HepG2 (cell line): ENCODE measurements at regions not wholly inside any gene's neighbourhood (a gene's known extent, or its start where the extent isn't known, plus 50 kb on each side); places are given as distances from the start of the nearest gene placed in this dataset.

ENCODE experiments used
- ATAC-seq: fragments of 200-7000 bp; cut with Tn5 transposase; 3 replicates; pipeline ENCODE4 v1.9.1; 2020; ENCODE audit warnings: mild to moderate bottlenecking, moderate library complexity
- BruUV-seq: library from RNA; stranded (reverse); fragments of 400-500 nt; replicated peaks from 2 replicates; lab custom pipeline; 2021; lab: Mats Ljungman, UMichigan
- CTCF ChIA-PET: fragments of 300-600 bp; formaldehyde crosslinking; extraction: SDS; loops from one replicate; lab custom pipeline; 2021; ENCODE audit warnings: low total read pairs, inconsistent platforms, low intra/inter-chr PET ratio; lab: Yijun Ruan, JAX
- POLR2A ChIA-PET: fragments of 350-600 bp; sonication (Branson Sonifier 250); formaldehyde crosslinking; loops from one replicate; lab custom pipeline; 2020; ENCODE audit warnings: antibody characterized with exemption, inconsistent platforms; lab: Yijun Ruan, JAX
- DNase-seq: peaks from one replicate; pipeline ENCODE4 v3.0.0-alpha.2; 2015; ENCODE audit warnings: low spot score
- FAIRE-seq: peaks from 3 replicates; lab custom pipeline; 2011; peaks lifted over from hg19 to GRCh38; lab: Jason Lieb, UNC
- H2AFZ ChIP-seq: one replicate; pipeline ENCODE4 v1.6.1; 2011; ENCODE audit warnings: low read length, inconsistent platforms
- H3K27ac ChIP-seq: fragments of 300-600 bp; 3 replicates; pipeline ENCODE4 v1.8.0; 2011; ENCODE audit warnings: mixed run types, mild to moderate bottlenecking, mixed read lengths, low read length, inconsistent platforms; ENCODE audit not compliant: insufficient read depth; ENCODE audit errors: extremely low read length
- H3K27me3 ChIP-seq, 2 experiments: fragments of 200-600 bp in 1 of 2; 2 replicates in 1 of 2; 3 replicates in 1 of 2; pipeline versions ENCODE4 v1.6.0 to v1.8.0; 2011; ENCODE audit warnings: low read length in 2 of 2, mild to moderate bottlenecking in 2 of 2, moderate library complexity in 2 of 2, inconsistent platforms in 1 of 2; ENCODE audit not compliant: insufficient read depth in 2 of 2, control insufficient read depth in 1 of 2
- H3K36me3 ChIP-seq, 2 experiments: fragments of 200-600 bp in 1 of 2; replicated peaks in 1 of 2; 2 replicates in 1 of 2; 3 replicates in 1 of 2; pipeline versions ENCODE4 v1.5.1 to v1.8.0; 2011; ENCODE audit warnings: low read length in 2 of 2, inconsistent platforms in 1 of 2; ENCODE audit not compliant: insufficient read depth in 2 of 2, control insufficient read depth in 1 of 2
- H3K4me1 ChIP-seq: 2 replicates; pipeline ENCODE4 v1.5.1; 2012; ENCODE audit warnings: low read length, inconsistent platforms; ENCODE audit not compliant: insufficient read depth
- H3K4me2 ChIP-seq: 2 replicates; pipeline ENCODE4 v1.6.0; 2011; ENCODE audit warnings: low read depth, low read length, inconsistent platforms
- H3K4me3 ChIP-seq, 3 experiments: fragments of 200-600 bp in 1 of 3; sonication (generic), shearing (Covaris generic) in 1 of 3; replicated peaks in 1 of 3; 2 replicates each; pipeline ENCODE4 v1.5.1; 2011 to 2016; ENCODE audit warnings: low read length in 3 of 3, inconsistent platforms in 2 of 3, low read depth in 2 of 3, mild to moderate bottlenecking in 2 of 3, control low read depth in 1 of 3, mixed read lengths in 1 of 3; ENCODE audit not compliant: insufficient read depth in 1 of 3
- H3K79me2 ChIP-seq: one replicate; pipeline ENCODE4 v1.6.1; 2011; ENCODE audit warnings: low read length, inconsistent platforms; ENCODE audit not compliant: insufficient read depth
- H3K9ac ChIP-seq: 2 replicates; pipeline ENCODE4 v1.6.0; 2011; ENCODE audit warnings: mild to moderate bottlenecking, low read depth, low read length, inconsistent platforms; ENCODE audit not compliant: insufficient read depth
- H3K9me3 ChIP-seq: 2 replicates; pipeline ENCODE4 v1.5.1; 2012; ENCODE audit warnings: mild to moderate bottlenecking, low read length
- H4K20me1 ChIP-seq: 2 replicates; pipeline ENCODE4 v1.6.0; 2011; ENCODE audit warnings: inconsistent platforms, mild to moderate bottlenecking, low read length, moderate library complexity; ENCODE audit not compliant: insufficient read depth
- ARNT2 ChIP-seq: sonication (generic); formaldehyde crosslinking; IDR thresholded peaks from 2 replicates; pipeline ENCODE4 v1.8.0; 2022; ENCODE audit warnings: mild to moderate bottlenecking, low read depth, missing genetic modification reagents, moderate library complexity
- GFI1 ChIP-seq: sonication (generic); formaldehyde crosslinking; IDR thresholded peaks from 2 replicates; pipeline ENCODE4 v1.5.0; 2020; ENCODE audit warnings: missing genetic modification reagents, mild to moderate bottlenecking, borderline replicate concordance
- HNRNPK ChIP-seq: fragments of 200-400 bp; formaldehyde crosslinking; IDR thresholded peaks from 2 replicates; pipeline ENCODE4 v1.6.1; 2018; ENCODE audit warnings: low read length, low read depth, moderate library complexity, mild to moderate bottlenecking; ENCODE audit not compliant: poor library complexity, severe bottlenecking
- KAT7 ChIP-seq: IDR thresholded peaks from 2 replicates; pipeline ENCODE4 v1.6.1; 2018; ENCODE audit warnings: borderline replicate concordance, missing compliant biosample characterization
- MNT ChIP-seq: fragments of 450-650 bp; IDR thresholded peaks from 2 replicates; pipeline ENCODE4 v1.6.1; 2016
- RFX1 ChIP-seq: fragments of 450-650 bp; IDR thresholded peaks from 2 replicates; pipeline ENCODE4 v1.6.1; 2017
- TFDP2 ChIP-seq: sonication (generic); formaldehyde crosslinking; IDR thresholded peaks from 2 replicates; pipeline ENCODE4 v1.4.0; 2020; ENCODE audit warnings: missing genetic modification reagents
- WGBS: methylation state at CpG from one replicate; pipeline ENCODE4 v1.1.6; 2017; ENCODE audit warnings: low lambda C conversion rate; 5-methylcytosine and 5-hydroxymethylcytosine counted together
- in situ Hi-C: cut with HindIII; loops from 2 replicates; pipeline ENCODE4 v1.10.0; 2017; ENCODE audit warnings: low pct_unique_long_range_greater_than_20kb; ENCODE audit not compliant: extremely low pct_ligation_motif_present
- intact Hi-C: fragments of 100-400 bp; cut with micrococcal nuclease; formaldehyde crosslinking; loops from one replicate; pipeline ENCODE4 v1.10.0; 2022; ENCODE audit not compliant: unreplicated experiment

GRCh38 chr16:72302332-72302731, 130.4 kb upstream of the PMFBP1 start:
- 87% methylated on average over 2 of the region's 2 CpGs for WGBS
- Histone ChIP-seq H3K27ac (no peak overlapping the region), H3K4me3 (no peak overlapping the region), H3K9ac (no peak overlapping the region), H3K36me3 (no peaks in the 10 kb centered on the region), H3K4me2 (no peak overlapping the region), H2AFZ (no peak overlapping the region), H4K20me1 (no peaks in the 10 kb centered on the region), H3K4me1 (peaks cover 38% of the 10 kb centered on the region), H3K79me2 (no peaks in the 10 kb centered on the region), H3K27me3 (no peaks in the 10 kb centered on the region), H3K9me3 (no peaks in the 10 kb centered on the region)
- no TSS peak for BruUV-seq
- FAIRE-seq = no peak
- DNase-seq = no peak
- POLR2A ChIA-PET = no interaction called here
- no peak for TF ChIP-seq HNRNPK
- peak; percentile 32; the same call in 1 of the 2 replicates for TF ChIP-seq MNT
- CTCF ChIA-PET = no interaction called here
- in situ Hi-C loops = no loop called here
- intact Hi-C loops = no loop called here
- ATAC-seq = no peak

- CTCF ChIA-PET = no interaction called here
These were observed 129.7 kb upstream of the PMFBP1 start for GRCh38 chr16:72301523-72302236.

More at GRCh38 chr16:72301523-72302236, 129.7 kb upstream of the PMFBP1 start:
- ATAC-seq = no peak
- no TSS peak for BruUV-seq
- no peak overlapping the region for H3K27ac ChIP-seq
- DNase-seq = no peak
- intact Hi-C loops (no loop called here), in situ Hi-C loops (no loop called here)
- no peaks in the 10 kb centered on the region for H3K9me3 ChIP-seq
- no peaks in the 10 kb centered on the region for H3K36me3 ChIP-seq
- TF ChIP-seq KAT7 (CRISPR knock-in tag) (no peak), RFX1 (no peak), GFI1 (CRISPR knock-in tag) (no peak), TFDP2 (CRISPR knock-in tag) (no peak), ARNT2 (CRISPR knock-in tag) (no peak)
- TF ChIP-seq, all 625 proteins: peak for 0
- peaks cover 32% of the 10 kb centered on the region for H3K4me1 ChIP-seq
- H2AFZ ChIP-seq = no peak overlapping the region
- 89% methylated on average over 8 of the region's 8 CpGs for WGBS
- no peak overlapping the region for H3K4me3 ChIP-seq
- H3K27me3 ChIP-seq = no peaks in the 10 kb centered on the region
- H3K9ac ChIP-seq = no peak overlapping the region
- POLR2A ChIA-PET = no interaction called here
- H3K79me2 ChIP-seq = no peaks in the 10 kb centered on the region
- H3K4me2 ChIP-seq = no peak overlapping the region
- no peak for FAIRE-seq
- H4K20me1 ChIP-seq = no peaks in the 10 kb centered on the region
